Ramos (cell line): ENCODE measurements at regions not wholly inside any gene's neighbourhood (a gene's known extent, or its start where the extent isn't known, plus 50 kb on each side); places are given as distances from the start of the nearest gene placed in this dataset.

Experiments used
- in situ Hi-C: fragments of 300-500 bp; cut with MboI; formaldehyde crosslinking; loops from one replicate; pipeline ENCODE4 v1.14.3; 2022; ENCODE audit warnings: low sequenced_read_pairs; ENCODE audit not compliant: unreplicated experiment

- in situ Hi-C loops, result no loop called here
These were observed 684.5 kb upstream of the SLITRK1 start for GRCh38 chr13:84566780-84567179.

GRCh38 chr13:84563611-84564010, 681.3 kb upstream of the SLITRK1 start:
- in situ Hi-C loops, result no loop called here

DNA sequence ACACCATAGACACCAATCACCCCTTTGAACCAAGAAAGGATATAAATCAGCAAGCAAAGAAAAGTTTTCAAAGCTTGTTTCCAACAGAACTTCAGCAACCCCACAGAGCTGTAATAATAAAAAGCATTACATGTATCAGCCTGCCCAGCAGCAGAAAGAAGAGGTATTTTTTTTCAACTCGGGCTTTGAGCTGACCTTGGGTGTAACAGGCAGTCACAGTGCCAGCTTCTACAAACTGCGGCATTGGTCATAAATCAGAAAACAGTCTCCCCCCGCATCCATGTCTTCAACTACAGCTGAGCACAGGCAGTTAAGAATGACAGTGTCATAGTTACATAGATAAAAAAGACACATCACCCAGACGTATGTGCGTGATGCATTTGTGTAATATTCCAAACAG, 671.0 kb upstream of the SLITRK1 start:
- in situ Hi-C loops, result no loop called here

DNA sequence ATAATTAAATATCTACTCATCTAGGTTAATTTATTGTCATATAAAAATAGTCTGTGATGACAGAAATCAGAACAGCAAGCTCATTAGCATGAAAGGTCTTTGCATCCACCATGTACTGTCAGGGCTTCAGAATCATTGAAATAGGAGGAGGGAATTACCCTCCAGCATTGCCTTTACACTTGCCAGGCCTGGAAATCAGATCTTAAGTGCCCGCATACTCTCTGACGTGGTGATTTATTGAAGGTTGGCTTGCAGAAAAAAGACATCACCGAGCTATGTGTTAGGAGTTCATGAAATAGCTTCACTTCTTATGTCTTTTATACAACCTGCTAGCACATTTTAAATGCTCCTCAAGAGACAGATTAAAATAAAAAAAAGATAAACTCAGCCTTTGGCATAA, 661.7 kb upstream of the SLITRK1 start:
- in situ Hi-C loops, result no loop called here

DNA sequence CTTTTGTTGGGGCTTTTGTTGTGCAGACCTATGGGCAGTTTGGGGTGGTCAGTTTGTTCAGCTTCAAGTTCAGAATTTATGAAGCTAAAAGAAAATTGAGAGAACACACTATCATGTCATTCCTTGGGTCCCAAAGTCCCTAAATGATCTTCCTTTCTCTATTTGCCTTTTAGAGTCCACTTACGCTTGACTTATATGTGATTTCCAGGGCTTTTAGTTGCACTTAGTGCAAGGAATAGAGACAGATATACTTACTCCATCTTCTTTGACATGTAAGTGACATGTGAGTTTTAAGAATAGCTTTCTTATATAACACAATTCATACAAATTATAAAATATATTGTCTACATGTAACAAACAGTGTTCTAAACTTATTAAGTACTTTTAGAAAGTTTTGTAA, 660.1 kb upstream of the SLITRK1 start:
- in situ Hi-C loops, result no loop called here

- in situ Hi-C loops, result no loop called here
These were observed 654.6 kb upstream of the SLITRK1 start for GRCh38 chr13:84536906-84537305.

DNA sequence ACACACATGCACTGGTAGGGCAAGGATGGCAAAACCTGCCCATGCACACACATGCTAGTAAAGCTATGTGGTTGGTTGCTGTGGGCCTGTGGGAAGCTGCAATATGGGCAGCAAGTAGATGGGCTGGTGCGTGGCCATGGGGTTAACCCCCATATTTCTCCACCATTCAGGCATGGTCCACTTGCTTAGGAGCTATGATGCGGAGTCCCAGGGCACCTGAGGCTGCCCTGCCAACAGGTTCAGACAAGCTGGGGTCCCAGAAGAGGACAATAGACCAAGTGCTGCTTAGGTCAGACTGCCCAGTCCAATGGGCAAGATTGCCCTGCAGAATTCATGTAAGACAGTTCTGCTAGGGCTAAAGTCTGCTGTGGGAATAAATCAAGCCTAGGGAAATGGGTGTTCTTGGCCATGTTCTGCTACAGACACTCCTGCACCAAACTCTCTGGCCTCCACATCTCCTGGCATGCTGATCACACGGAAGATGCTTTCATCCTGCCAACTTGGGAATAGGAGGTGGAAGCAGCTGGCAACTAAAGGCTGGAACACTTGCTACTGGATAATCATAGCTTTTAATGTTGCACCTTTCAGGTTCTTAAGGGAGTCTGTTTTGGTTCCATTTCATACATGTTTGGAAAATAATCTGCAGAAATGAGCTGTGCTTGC, 646.3 kb upstream of the SLITRK1 start:
- in situ Hi-C loops, result no loop called here

- in situ Hi-C loops, result no loop called here
These were observed 643.6 kb upstream of the SLITRK1 start for GRCh38 chr13:84525865-84526264.

- in situ Hi-C loops, result no loop called here
These were observed 642.3 kb upstream of the SLITRK1 start for GRCh38 chr13:84524586-84524985.

DNA sequence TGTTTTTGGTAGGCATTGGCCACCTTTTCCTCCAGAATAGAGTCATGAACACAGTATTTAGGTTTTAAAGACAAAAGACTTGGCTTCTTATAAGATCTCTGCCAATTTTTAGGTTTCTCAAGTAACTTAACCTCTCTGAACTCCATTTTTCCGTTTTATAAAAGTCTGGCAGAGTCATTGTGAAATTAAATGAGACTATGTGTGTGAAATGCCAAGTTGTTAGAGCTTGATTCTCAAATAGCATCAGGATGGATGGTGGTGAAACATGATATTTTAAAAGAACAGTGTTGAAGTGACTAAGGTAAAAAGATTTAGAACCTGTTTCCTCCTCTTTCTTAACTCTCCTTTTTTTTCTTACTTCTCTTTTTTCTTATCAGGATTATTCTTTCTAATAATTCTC, 617.7 kb upstream of the SLITRK1 start:
- in situ Hi-C loops, result no loop called here

DNA sequence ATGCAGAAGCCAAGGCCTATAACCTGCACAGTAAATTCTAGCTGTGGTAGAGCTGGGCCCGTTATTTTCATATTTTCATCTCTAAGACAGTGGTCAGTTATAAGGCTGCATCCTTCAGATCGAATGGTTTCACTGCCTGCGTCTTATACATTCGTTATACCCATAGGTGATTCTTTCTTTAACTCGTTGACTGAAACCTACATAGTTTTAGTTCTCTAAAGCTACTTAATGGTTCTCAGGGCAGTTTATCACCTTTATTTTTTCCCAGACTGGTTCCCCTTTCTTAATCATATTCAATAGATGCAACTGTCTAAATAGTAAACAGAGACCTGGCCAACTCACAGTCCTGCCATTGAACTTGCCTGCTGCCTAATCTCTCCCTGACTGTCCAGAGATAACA, 615.3 kb upstream of the SLITRK1 start:
- in situ Hi-C loops, result no loop called here

DNA sequence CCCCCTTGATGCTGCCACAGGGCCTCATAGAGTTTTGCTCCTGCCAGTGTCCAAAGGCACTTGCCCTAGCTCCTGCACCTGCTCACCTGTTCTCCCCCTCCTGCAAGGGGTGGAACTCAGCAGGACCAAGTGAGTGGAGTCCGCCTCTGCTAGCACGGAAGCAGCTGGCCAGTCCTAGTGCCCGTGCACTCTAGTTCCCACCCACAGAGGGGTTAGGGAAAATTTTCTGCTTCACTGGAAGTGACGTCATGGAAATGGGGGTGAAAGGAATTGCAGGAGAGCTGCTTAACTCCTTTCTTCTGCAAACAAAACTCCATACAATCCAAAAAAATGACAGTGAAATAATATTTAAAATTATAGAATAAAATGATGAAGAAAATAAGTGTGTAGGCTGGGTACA, 609.7 kb upstream of the SLITRK1 start:
- in situ Hi-C loops, result no loop called here

- in situ Hi-C loops, result no loop called here
These were observed 605.5 kb upstream of the SLITRK1 start for GRCh38 chr13:84487752-84488151.

DNA sequence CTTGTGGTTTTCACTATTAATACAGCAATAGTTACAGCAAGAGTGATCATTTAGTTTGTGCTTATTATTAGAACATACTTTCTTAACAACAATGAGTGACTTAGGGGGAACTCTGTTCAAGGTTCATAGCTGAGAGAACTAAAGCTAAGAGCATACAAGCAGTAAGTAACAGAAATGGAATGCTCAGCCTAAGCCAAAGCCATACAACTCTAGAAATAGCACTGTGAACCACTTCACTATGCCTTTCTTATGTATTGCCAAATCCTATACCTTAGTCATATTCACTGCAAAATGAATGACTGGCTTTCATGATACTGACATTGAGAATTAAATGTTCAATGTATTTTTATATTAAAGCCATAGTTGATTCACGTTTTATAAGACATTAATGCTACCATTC, 599.7 kb upstream of the SLITRK1 start:
- in situ Hi-C loops, result no loop called here

GRCh38 chr13:84479656-84480055, 597.4 kb upstream of the SLITRK1 start:
- in situ Hi-C loops, result no loop called here

- in situ Hi-C loops, result no loop called here
These were observed 588.3 kb upstream of the SLITRK1 start for GRCh38 chr13:84470528-84470927.

DNA sequence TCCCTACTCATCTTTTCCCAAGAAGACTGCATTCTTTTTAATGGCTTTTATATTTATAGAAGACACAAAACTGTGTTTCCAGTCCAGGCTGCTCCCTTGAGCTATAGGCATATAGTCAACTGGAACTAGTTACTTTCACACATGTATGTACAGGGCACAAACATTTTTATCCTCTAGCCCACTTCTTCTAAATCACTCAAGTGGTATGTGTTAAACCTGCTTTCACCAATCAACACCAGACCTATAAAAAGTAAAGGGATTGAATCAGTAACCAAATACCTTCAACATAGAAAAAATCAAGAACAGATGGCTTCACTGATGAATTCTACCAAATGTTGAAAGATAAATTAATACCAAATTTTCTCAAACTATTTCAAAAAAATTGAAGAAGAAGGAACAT, 584.2 kb upstream of the SLITRK1 start:
- in situ Hi-C loops, result no loop called here

- in situ Hi-C loops, result no loop called here
These were observed 578.7 kb upstream of the SLITRK1 start for GRCh38 chr13:84460989-84461388.

- in situ Hi-C loops, result no loop called here
These were observed 573.0 kb upstream of the SLITRK1 start for GRCh38 chr13:84455143-84455905.

DNA sequence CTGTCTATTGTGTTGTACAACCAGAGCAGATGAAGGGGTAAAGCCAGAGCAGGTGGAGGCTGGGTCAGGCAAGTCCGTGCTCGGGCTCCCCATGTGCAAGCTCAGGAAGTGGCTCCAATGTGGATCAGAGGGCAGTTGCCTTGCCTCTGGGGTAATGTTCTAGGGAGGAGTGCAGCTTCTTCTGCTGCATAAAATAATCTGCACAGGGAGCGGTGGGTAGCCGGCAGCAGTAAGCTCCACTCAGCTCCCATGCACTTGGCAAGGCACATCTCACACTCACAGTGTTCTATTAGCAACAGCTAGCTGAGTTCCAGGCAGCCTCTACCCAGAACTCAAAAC, 565.3 kb upstream of the SLITRK1 start:
- in situ Hi-C loops, result no loop called here

DNA sequence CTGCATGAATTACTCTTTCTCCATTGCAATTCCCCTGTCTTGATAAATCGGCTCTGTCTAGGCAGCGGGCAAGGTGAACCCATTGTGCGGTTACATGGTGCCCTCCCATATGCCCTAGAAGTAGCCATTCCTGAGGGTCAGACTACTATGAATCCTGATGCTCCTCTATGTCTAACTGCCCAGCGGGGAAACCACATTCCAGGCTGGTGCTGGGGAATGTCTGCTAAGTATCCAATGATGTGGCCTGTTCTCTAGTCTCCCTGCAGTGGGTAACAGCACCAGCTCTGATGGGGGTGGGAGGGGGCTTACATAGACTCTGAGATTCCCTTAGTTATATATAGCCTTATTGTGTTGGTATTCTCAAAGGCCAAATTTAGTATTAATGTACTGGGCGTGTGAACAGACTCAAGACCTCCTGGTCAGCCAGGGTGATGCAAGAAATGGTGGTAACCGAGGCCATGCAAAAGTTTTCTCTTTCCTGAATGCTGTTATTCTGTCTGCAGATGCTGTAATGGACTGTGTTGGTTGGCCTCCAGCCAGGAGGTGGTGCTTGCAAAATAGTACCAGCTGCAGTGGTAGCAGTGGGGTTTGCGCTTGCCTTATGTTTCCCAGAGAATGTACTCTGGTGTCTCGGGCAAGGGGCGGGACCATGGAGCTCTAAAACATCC, 564.8 kb upstream of the SLITRK1 start:
- in situ Hi-C loops, result no loop called here

DNA sequence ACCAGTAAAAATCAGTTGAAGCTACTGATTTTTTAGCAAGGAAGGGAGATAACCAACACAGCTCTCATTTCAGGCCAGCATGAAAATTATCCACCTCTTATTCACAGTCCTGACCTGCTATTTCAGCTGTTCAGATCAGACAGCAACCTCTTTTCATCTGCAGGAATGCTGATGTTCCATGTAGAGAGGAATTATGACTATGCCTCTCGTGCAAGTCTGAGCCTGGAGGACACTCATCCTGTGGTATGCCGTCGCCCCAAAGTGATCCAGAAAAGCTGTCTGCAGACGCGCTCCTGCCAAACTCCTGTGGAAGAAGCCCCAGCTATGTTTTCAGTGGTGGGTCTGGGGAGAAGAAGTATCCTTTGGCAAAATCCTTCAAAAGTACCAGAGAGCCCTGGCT, 563.5 kb upstream of the SLITRK1 start:
- in situ Hi-C loops, result no loop called here
